ENCODE measurements at regions not wholly inside any gene's neighbourhood (a gene's known extent, or its start where the extent isn't known, plus 50 kb on each side); places are given as distances from the start of the nearest gene placed in this dataset.

DNA sequence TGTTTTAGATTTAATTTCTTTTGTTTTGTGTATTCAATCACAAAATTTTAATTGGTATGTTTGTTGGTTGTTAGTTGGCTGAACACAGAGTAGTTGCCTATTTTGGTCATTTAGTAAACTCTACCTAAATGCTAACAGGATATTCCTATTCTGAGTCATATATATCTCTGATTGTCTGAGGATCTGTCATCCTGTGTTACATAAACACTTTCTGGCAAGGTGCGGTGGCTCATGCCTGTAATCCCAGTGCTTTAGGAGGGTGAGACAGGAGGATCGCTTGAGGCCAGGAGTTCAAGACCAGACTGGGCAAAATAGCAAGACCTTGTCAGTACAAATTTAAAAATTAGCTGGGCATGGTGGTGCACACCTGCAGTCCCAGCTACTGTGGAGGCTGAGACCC is 178.6 kb downstream of the PLCE1 start:
- TF ChIP-seq, protein P1, sequence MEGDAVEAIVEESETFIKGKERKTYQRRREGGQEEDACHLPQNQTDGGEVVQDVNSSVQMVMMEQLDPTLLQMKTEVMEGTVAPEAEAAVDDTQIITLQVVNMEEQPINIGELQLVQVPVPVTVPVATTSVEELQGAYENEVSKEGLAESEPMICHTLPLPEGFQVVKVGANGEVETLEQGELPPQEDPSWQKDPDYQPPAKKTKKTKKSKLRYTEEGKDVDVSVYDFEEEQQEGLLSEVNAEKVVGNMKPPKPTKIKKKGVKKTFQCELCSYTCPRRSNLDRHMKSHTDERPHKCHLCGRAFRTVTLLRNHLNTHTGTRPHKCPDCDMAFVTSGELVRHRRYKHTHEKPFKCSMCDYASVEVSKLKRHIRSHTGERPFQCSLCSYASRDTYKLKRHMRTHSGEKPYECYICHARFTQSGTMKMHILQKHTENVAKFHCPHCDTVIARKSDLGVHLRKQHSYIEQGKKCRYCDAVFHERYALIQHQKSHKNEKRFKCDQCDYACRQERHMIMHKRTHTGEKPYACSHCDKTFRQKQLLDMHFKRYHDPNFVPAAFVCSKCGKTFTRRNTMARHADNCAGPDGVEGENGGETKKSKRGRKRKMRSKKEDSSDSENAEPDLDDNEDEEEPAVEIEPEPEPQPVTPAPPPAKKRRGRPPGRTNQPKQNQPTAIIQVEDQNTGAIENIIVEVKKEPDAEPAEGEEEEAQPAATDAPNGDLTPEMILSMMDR (IDR thresholded peaks at IDR 0.05) = no peak
- no peak for TF ChIP-seq POLR2A (IDR thresholded peaks at IDR 0.05)

Measured in testis (tissue), 2 donors.